ENCODE measurements at regions not wholly inside any gene's neighbourhood (a gene's known extent, or its start where the extent isn't known, plus 50 kb on each side); places are given as distances from the start of the nearest gene placed in this dataset.

GRCh38 chr2:103004426-103004942 is 242.7 kb downstream of the TMEM182 start:
- TF ChIP-seq CREB1 (IDR thresholded peaks at IDR 0.05; ENCODE audit: low read depth), result no peak
- TF ChIP-seq, protein P1, sequence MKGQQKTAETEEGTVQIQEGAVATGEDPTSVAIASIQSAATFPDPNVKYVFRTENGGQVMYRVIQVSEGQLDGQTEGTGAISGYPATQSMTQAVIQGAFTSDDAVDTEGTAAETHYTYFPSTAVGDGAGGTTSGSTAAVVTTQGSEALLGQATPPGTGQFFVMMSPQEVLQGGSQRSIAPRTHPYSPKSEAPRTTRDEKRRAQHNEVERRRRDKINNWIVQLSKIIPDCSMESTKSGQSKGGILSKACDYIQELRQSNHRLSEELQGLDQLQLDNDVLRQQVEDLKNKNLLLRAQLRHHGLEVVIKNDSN (IDR thresholded peaks at IDR 0.05), result no peak
- no peak for TF ChIP-seq EP300 (IDR thresholded peaks at IDR 0.05; ENCODE audit: borderline replicate concordance)
- no peak for TF ChIP-seq TCF12 (IDR thresholded peaks at IDR 0.05; ENCODE audit: low read depth)
- TF ChIP-seq TEAD4 (IDR thresholded peaks at IDR 0.05), result no peak
- no peak for TF ChIP-seq TAF1 (IDR thresholded peaks at IDR 0.05; ENCODE audit: low read depth)

DNA sequence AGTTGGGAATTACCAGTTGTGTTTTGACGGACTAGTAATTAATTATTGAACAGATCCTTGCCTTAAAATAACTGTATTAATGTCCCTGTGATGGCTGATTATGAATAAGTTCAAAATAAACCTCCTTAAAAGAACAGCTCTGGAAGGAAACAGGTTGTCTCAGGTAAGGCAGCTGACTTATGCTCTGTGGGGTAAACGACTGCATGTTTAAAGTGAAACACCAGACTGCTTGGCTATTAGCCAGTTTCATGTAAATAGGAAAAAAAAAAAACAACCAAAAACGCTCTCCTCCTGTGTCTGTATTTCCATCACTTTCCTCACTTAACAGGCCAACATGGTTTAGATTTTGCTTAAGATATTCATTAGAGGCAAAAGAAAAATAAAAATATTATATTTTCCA is 243.6 kb downstream of the TMEM182 start:
- TF ChIP-seq, protein P1 (IDR thresholded peaks at IDR 0.05), result no peak
- no peak for TF ChIP-seq TCF12 (IDR thresholded peaks at IDR 0.05; ENCODE audit: low read depth)
- TF ChIP-seq RAD21 (IDR thresholded peaks at IDR 0.05; ENCODE audit: low read depth), result no peak
- TF ChIP-seq NFIC (IDR thresholded peaks at IDR 0.05), result no peak
- TF ChIP-seq EGR1 (IDR thresholded peaks at IDR 0.05), result no peak
- TF ChIP-seq YY1 (IDR thresholded peaks at IDR 0.05; ENCODE audit: low read depth), result no peak
- no peak for TF ChIP-seq EP300 (IDR thresholded peaks at IDR 0.05; ENCODE audit: borderline replicate concordance)
- no peak for TF ChIP-seq CREB1 (IDR thresholded peaks at IDR 0.05; ENCODE audit: low read depth)
- no peak for TF ChIP-seq TAF1 (IDR thresholded peaks at IDR 0.05; ENCODE audit: low read depth)
- TF ChIP-seq MAX (IDR thresholded peaks at IDR 0.05), result no peak
- TF ChIP-seq TEAD4 (IDR thresholded peaks at IDR 0.05), result no peak
- no peak for TF ChIP-seq ZBTB7A (IDR thresholded peaks at IDR 0.05; ENCODE audit: low read depth)
- TF ChIP-seq, protein P2, sequence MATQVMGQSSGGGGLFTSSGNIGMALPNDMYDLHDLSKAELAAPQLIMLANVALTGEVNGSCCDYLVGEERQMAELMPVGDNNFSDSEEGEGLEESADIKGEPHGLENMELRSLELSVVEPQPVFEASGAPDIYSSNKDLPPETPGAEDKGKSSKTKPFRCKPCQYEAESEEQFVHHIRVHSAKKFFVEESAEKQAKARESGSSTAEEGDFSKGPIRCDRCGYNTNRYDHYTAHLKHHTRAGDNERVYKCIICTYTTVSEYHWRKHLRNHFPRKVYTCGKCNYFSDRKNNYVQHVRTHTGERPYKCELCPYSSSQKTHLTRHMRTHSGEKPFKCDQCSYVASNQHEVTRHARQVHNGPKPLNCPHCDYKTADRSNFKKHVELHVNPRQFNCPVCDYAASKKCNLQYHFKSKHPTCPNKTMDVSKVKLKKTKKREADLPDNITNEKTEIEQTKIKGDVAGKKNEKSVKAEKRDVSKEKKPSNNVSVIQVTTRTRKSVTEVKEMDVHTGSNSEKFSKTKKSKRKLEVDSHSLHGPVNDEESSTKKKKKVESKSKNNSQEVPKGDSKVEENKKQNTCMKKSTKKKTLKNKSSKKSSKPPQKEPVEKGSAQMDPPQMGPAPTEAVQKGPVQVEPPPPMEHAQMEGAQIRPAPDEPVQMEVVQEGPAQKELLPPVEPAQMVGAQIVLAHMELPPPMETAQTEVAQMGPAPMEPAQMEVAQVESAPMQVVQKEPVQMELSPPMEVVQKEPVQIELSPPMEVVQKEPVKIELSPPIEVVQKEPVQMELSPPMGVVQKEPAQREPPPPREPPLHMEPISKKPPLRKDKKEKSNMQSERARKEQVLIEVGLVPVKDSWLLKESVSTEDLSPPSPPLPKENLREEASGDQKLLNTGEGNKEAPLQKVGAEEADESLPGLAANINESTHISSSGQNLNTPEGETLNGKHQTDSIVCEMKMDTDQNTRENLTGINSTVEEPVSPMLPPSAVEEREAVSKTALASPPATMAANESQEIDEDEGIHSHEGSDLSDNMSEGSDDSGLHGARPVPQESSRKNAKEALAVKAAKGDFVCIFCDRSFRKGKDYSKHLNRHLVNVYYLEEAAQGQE (IDR thresholded peaks at IDR 0.05; ENCODE audit: low read depth), result no peak
- no peak for TF ChIP-seq FOXM1 (IDR thresholded peaks at IDR 0.05; ENCODE audit: borderline replicate concordance, low read depth)
- no peak for TF ChIP-seq CEBPB (IDR thresholded peaks at IDR 0.05)

DNA sequence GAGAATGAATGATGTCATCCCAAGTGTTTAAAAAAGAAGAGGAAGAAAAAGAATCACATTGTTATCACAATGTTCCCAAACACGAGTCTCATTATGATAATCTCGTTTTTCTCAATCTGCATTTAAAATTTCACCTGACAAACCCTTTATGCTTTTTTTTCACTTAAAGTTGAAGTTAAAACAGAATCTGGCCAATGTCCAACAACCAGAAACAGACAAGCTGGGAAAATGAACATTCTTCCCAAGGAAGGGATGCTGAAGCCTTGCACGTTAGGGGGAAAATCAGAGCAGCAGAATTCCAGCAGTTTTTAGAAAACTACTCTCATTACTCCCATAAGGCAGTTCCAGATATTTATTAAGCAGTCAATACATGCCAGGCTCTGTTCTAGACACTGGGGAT is 245.3 kb downstream of the TMEM182 start:
- TF ChIP-seq TCF12 (IDR thresholded peaks at IDR 0.05; ENCODE audit: low read depth) (no peak), MAX (IDR thresholded peaks at IDR 0.05) (no peak), RAD21 (IDR thresholded peaks at IDR 0.05; ENCODE audit: low read depth) (no peak), EP300 (IDR thresholded peaks at IDR 0.05; ENCODE audit: borderline replicate concordance) (no peak), EGR1 (IDR thresholded peaks at IDR 0.05) (no peak)

DNA sequence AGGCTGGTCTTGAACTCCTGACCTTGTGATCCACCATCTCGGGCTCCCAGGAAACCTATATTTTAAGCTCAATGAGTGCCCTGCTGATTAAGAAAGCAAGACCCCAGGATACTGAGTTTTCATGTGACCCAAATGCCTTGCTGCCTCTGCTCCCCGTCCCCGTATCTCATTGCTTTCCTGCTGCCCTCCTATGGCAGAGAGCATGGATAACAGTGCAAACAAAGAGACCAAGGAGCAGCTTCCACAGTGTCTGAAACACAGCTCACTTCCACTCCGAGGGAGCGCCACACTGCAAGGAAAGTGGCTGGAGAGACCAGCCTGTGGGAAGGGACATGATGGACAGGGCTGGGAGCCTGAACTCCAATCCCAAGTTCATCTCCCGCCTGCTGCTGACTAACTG is 246.8 kb downstream of the TMEM182 start:
- TF ChIP-seq, protein P1 (IDR thresholded peaks at IDR 0.05), result no peak
- TF ChIP-seq ZBTB7A (IDR thresholded peaks at IDR 0.05; ENCODE audit: low read depth) (no peak), RAD21 (IDR thresholded peaks at IDR 0.05; ENCODE audit: low read depth) (no peak), EGR1 (IDR thresholded peaks at IDR 0.05) (no peak), FOXM1 (IDR thresholded peaks at IDR 0.05; ENCODE audit: borderline replicate concordance, low read depth) (no peak), YY1 (IDR thresholded peaks at IDR 0.05; ENCODE audit: low read depth) (no peak), CEBPB (IDR thresholded peaks at IDR 0.05) (no peak), NFIC (IDR thresholded peaks at IDR 0.05) (no peak), TCF12 (IDR thresholded peaks at IDR 0.05; ENCODE audit: low read depth) (no peak), EP300 (IDR thresholded peaks at IDR 0.05; ENCODE audit: borderline replicate concordance) (no peak)
- TF ChIP-seq, protein P2 (IDR thresholded peaks at IDR 0.05; ENCODE audit: low read depth), result no peak

- no peak for TF ChIP-seq MAX (IDR thresholded peaks at IDR 0.05)
- TF ChIP-seq EGR1 (IDR thresholded peaks at IDR 0.05), result no peak
- TF ChIP-seq CREB1 (IDR thresholded peaks at IDR 0.05; ENCODE audit: low read depth), result no peak
- no peak for TF ChIP-seq CEBPB (IDR thresholded peaks at IDR 0.05)
- no peak for TF ChIP-seq ZBTB7A (IDR thresholded peaks at IDR 0.05; ENCODE audit: low read depth)
- TF ChIP-seq, protein P2 (IDR thresholded peaks at IDR 0.05; ENCODE audit: low read depth), result no peak
- no peak for TF ChIP-seq EP300 (IDR thresholded peaks at IDR 0.05; ENCODE audit: borderline replicate concordance)
- TF ChIP-seq RAD21 (IDR thresholded peaks at IDR 0.05; ENCODE audit: low read depth), result no peak
- TF ChIP-seq FOXM1 (IDR thresholded peaks at IDR 0.05; ENCODE audit: borderline replicate concordance, low read depth), result no peak
- TF ChIP-seq TAF1 (IDR thresholded peaks at IDR 0.05; ENCODE audit: low read depth), result no peak
- TF ChIP-seq, protein P1 (IDR thresholded peaks at IDR 0.05), result no peak
These were observed 248.0 kb downstream of the TMEM182 start for GRCh38 chr2:103009871-103010270.
